22Rv1 (cell line): ENCODE measurements at regions not wholly inside any gene's neighbourhood (a gene's known extent, or its start where the extent isn't known, plus 50 kb on each side); places are given as distances from the start of the nearest gene placed in this dataset.

Source experiments
- H3K27ac ChIP-seq: fragments of 450-650 bp; 2 replicates; pipeline ENCODE4 v1.5.1; 2017
- CTCF ChIP-seq: fragments of 450-650 bp; IDR thresholded peaks from 2 replicates; pipeline ENCODE4 v1.5.1; 2017; ENCODE audit warnings: mild to moderate bottlenecking
- ZFX ChIP-seq: fragments of 450-650 bp; IDR thresholded peaks from 2 replicates; pipeline ENCODE4 v1.6.1; 2017; ENCODE audit warnings: antibody characterized with exemption, borderline replicate concordance

GRCh38 chr10:44245601-44245938 lies 139.3 kb downstream of the CXCL12 start:
- no peak for TF ChIP-seq CTCF
- TF ChIP-seq ZFX = no peak
- no peak overlapping the region for H3K27ac ChIP-seq

GRCh38 chr10:44244745-44245600 lies 139.9 kb downstream of the CXCL12 start:
- no peak overlapping the region for H3K27ac ChIP-seq
- TF ChIP-seq CTCF = no peak
- TF ChIP-seq ZFX = no peak

- TF ChIP-seq CTCF (no peak), ZFX (no peak)
- H3K27ac ChIP-seq = no peak overlapping the region
Measured at GRCh38 chr10:44243851-44244510, 140.9 kb downstream of the CXCL12 start.

GRCh38 chr10:44242826-44243225 lies 142.1 kb downstream of the CXCL12 start:
- H3K27ac ChIP-seq = no peak overlapping the region
- no peak for TF ChIP-seq ZFX

- no peak overlapping the region for H3K27ac ChIP-seq
- TF ChIP-seq ZFX (no peak), CTCF (no peak)
Measured at GRCh38 chr10:44242091-44242490, 142.8 kb downstream of the CXCL12 start.

- TF ChIP-seq CTCF (no peak), ZFX (no peak)
- no peak overlapping the region for H3K27ac ChIP-seq
Measured at GRCh38 chr10:44240584-44241205, 144.2 kb downstream of the CXCL12 start.

GRCh38 chr10:44238212-44238611 lies 146.7 kb downstream of the CXCL12 start:
- TF ChIP-seq ZFX = no peak
- no peak for TF ChIP-seq CTCF

More at GRCh38 chr10:44238212-44238611, 146.7 kb downstream of the CXCL12 start:
- no peak overlapping the region for H3K27ac ChIP-seq
